SK-N-SH treated with all-trans-retinoic acid at 6 μM for 48 hours (cell line): ENCODE measurements at regions not wholly inside any gene's neighbourhood (a gene's known extent, or its start where the extent isn't known, plus 50 kb on each side); places are given as distances from the start of the nearest gene placed in this dataset.

Source experiments
- ATAC-seq: fragments of 200-7000 bp; cut with Tn5 transposase; 3 replicates; pipeline ENCODE4 v1.9.1; 2020; ENCODE audit warnings: mild to moderate bottlenecking, moderate library complexity
- ARNTL ChIP-seq: fragments of 450-650 bp; formaldehyde crosslinking; IDR thresholded peaks from 2 replicates; pipeline ENCODE4 v1.5.0; 2020; ENCODE audit warnings: low read depth, mild to moderate bottlenecking, moderate library complexity, borderline replicate concordance
- CSDC2 ChIP-seq: fragments of 250-450 bp; sonication (Bioruptor Pico); IDR thresholded peaks from 2 replicates; pipeline ENCODE4 v1.5.0; 2020; ENCODE audit warnings: mild to moderate bottlenecking, moderate library complexity
- ESRRG ChIP-seq: fragments of 250-450 bp; sonication (Bioruptor Pico); IDR thresholded peaks from 2 replicates; pipeline ENCODE4 v1.6.1; 2021; ENCODE audit warnings: mild to moderate bottlenecking
- GLIS3 ChIP-seq: fragments of 250-450 bp; sonication (Bioruptor Pico); IDR thresholded peaks from 2 replicates; pipeline ENCODE4 v1.5.0; 2020; ENCODE audit warnings: mild to moderate bottlenecking, moderate library complexity
- ISL1 ChIP-seq: fragments of 250-450 bp; sonication (Bioruptor Pico); IDR thresholded peaks from 2 replicates; pipeline ENCODE4 v2.1.2; 2022; ENCODE audit warnings: mild to moderate bottlenecking, moderate library complexity
- OSR1 ChIP-seq: fragments of 250-450 bp; sonication (Bioruptor Pico); IDR thresholded peaks from 2 replicates; pipeline ENCODE4 v1.8.0; 2022; ENCODE audit warnings: moderate library complexity, mild to moderate bottlenecking, inconsistent platforms
- PPARA ChIP-seq: fragments of 250-450 bp; sonication (Bioruptor Pico); IDR thresholded peaks from 2 replicates; pipeline ENCODE4 v1.5.0; 2020; ENCODE audit warnings: mild to moderate bottlenecking, borderline replicate concordance
- RARB ChIP-seq: fragments of 250-450 bp; sonication (Bioruptor Pico); IDR thresholded peaks from 2 replicates; pipeline ENCODE4 v1.8.0; 2021; ENCODE audit warnings: mild to moderate bottlenecking, moderate library complexity
- SNAI2 ChIP-seq: fragments of 250-450 bp; sonication (Bioruptor Pico); IDR thresholded peaks from 2 replicates; pipeline ENCODE4 v1.5.0; 2020; ENCODE audit warnings: mild to moderate bottlenecking, moderate library complexity
- TOX ChIP-seq: fragments of 250-450 bp; sonication (Bioruptor Pico); IDR thresholded peaks from 2 replicates; pipeline ENCODE4 v1.8.0; 2021; ENCODE audit warnings: mild to moderate bottlenecking, moderate library complexity, borderline replicate concordance
- ZFP3 ChIP-seq: fragments of 250-450 bp; sonication (Bioruptor Pico); IDR thresholded peaks from 2 replicates; pipeline ENCODE4 v1.5.0; 2020; ENCODE audit warnings: mild to moderate bottlenecking, moderate library complexity
- ZFP30 ChIP-seq: fragments of 450-650 bp; formaldehyde crosslinking; IDR thresholded peaks from 2 replicates; pipeline ENCODE4 v1.5.0; 2022; ENCODE audit warnings: mild to moderate bottlenecking, moderate library complexity
- ZNF565 ChIP-seq: fragments of 450-650 bp; formaldehyde crosslinking; conservative IDR thresholded peaks from 2 replicates; pipeline ENCODE4 v1.5.0; 2020; ENCODE audit warnings: low read depth, mild to moderate bottlenecking, moderate library complexity
- ZNF70 ChIP-seq: fragments of 450-650 bp; formaldehyde crosslinking; IDR thresholded peaks from 2 replicates; pipeline ENCODE4 v1.5.0; 2020; ENCODE audit warnings: mild to moderate bottlenecking, moderate library complexity
- ZNF8 ChIP-seq: fragments of 450-650 bp; formaldehyde crosslinking; IDR thresholded peaks from 2 replicates; pipeline ENCODE4 v1.5.0; 2020; ENCODE audit warnings: mild to moderate bottlenecking, moderate library complexity
- TF ChIP-seq, protein P1 (sequence below): fragments of 250-450 bp; sonication (Bioruptor Pico); IDR thresholded peaks from 2 replicates; pipeline ENCODE4 v1.5.1; 2021; ENCODE audit warnings: mild to moderate bottlenecking, moderate library complexity
- TF ChIP-seq, protein P2 (sequence below): fragments of 250-450 bp; sonication (Bioruptor Pico); IDR thresholded peaks from 2 replicates; pipeline ENCODE4 v1.8.0; 2020; ENCODE audit warnings: mild to moderate bottlenecking, moderate library complexity, borderline replicate concordance
- TF ChIP-seq, protein P3 (sequence below): fragments of 250-450 bp; sonication (Bioruptor Pico); IDR thresholded peaks from 2 replicates; pipeline ENCODE4 v1.5.1; 2020; ENCODE audit warnings: low read depth, mild to moderate bottlenecking, moderate library complexity
- TF ChIP-seq, protein P4 (sequence below): fragments of 250-450 bp; sonication (Bioruptor Pico); IDR thresholded peaks from 2 replicates; pipeline ENCODE4 v1.5.0; 2020; ENCODE audit warnings: mild to moderate bottlenecking, moderate library complexity
- TF ChIP-seq, protein P5 (sequence below): fragments of 250-450 bp; sonication (Bioruptor Pico); IDR thresholded peaks from 2 replicates; pipeline ENCODE4 v1.8.0; 2021; ENCODE audit warnings: low read depth, mild to moderate bottlenecking, moderate library complexity, borderline replicate concordance

DNA sequence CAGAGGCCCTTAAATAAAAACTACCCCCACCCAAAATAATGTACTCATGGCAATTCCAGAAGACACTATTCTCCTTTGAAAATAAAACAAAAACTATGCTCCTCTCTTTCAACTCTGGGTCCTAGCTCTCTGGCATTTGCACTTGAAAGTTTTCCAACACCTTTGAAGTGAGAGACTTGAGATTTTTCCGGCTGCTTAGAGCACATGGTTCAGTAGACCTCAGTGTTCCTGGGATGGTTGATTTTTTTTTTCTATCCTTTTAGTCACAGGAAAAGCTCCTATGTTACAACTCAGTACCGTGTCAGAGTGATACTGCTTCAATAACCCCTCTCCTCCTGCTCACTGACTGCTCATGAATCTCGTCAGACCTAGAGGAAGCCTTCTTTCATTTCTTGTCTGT is 118.3 kb upstream of the TUSC7 start:
- TF ChIP-seq RARB (CRISPR knock-in tag): no peak
- TF ChIP-seq ZFP3 (CRISPR knock-in tag): no peak
- TF ChIP-seq, protein P1, sequence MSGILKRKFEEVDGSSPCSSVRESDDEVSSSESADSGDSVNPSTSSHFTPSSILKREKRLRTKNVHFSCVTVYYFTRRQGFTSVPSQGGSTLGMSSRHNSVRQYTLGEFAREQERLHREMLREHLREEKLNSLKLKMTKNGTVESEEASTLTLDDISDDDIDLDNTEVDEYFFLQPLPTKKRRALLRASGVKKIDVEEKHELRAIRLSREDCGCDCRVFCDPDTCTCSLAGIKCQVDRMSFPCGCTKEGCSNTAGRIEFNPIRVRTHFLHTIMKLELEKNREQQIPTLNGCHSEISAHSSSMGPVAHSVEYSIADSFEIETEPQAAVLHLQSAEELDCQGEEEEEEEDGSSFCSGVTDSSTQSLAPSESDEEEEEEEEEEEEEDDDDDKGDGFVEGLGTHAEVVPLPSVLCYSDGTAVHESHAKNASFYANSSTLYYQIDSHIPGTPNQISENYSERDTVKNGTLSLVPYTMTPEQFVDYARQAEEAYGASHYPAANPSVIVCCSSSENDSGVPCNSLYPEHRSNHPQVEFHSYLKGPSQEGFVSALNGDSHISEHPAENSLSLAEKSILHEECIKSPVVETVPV (CRISPR knock-in tag): no peak
- TF ChIP-seq ZNF8 (CRISPR knock-in tag): no peak
- TF ChIP-seq CSDC2 (CRISPR knock-in tag): no peak
- TF ChIP-seq, protein P2, sequence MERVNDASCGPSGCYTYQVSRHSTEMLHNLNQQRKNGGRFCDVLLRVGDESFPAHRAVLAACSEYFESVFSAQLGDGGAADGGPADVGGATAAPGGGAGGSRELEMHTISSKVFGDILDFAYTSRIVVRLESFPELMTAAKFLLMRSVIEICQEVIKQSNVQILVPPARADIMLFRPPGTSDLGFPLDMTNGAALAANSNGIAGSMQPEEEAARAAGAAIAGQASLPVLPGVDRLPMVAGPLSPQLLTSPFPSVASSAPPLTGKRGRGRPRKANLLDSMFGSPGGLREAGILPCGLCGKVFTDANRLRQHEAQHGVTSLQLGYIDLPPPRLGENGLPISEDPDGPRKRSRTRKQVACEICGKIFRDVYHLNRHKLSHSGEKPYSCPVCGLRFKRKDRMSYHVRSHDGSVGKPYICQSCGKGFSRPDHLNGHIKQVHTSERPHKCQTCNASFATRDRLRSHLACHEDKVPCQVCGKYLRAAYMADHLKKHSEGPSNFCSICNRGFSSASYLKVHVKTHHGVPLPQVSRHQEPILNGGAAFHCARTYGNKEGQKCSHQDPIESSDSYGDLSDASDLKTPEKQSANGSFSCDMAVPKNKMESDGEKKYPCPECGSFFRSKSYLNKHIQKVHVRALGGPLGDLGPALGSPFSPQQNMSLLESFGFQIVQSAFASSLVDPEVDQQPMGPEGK (CRISPR knock-in tag): no peak
- no peak for TF ChIP-seq ESRRG (CRISPR knock-in tag)
- TF ChIP-seq ARNTL (CRISPR knock-in tag): no peak
- no peak for TF ChIP-seq GLIS3 (CRISPR knock-in tag)
- no peak for TF ChIP-seq ZNF70 (CRISPR knock-in tag)
- no peak for TF ChIP-seq OSR1 (CRISPR knock-in tag)
- no peak for TF ChIP-seq ISL1 (CRISPR knock-in tag)
- no peak for TF ChIP-seq PPARA (CRISPR knock-in tag)
- TF ChIP-seq, protein P3, sequence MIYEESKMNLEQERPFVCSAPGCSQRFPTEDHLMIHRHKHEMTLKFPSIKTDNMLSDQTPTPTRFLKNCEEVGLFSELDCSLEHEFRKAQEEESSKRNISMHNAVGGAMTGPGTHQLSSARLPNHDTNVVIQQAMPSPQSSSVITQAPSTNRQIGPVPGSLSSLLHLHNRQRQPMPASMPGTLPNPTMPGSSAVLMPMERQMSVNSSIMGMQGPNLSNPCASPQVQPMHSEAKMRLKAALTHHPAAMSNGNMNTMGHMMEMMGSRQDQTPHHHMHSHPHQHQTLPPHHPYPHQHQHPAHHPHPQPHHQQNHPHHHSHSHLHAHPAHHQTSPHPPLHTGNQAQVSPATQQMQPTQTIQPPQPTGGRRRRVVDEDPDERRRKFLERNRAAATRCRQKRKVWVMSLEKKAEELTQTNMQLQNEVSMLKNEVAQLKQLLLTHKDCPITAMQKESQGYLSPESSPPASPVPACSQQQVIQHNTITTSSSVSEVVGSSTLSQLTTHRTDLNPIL (CRISPR knock-in tag): no peak
- TF ChIP-seq SNAI2 (CRISPR knock-in tag): no peak
- no peak for ATAC-seq

DNA sequence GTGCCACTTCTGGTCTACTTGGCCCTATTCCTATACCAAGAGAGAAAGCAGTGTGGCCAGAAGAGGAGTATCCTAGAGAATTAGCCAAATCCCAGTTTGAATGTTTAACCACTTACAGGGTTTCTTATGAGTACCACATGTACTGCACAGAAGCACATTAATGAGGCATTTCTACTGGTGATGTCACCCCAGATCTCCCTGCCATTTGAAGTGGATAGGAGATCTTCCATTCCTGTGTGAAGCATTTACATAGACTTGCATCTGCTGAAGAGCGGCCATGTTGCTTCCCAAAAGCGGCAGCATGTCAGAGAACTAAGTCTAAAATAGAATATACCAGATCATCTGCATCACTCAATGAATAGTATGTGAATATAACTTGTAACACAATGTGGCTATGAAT is 108.4 kb upstream of the TUSC7 start:
- TF ChIP-seq, protein P1 (CRISPR knock-in tag): no peak
- TF ChIP-seq CSDC2 (CRISPR knock-in tag) (no peak), ESRRG (CRISPR knock-in tag) (no peak), ZFP3 (CRISPR knock-in tag) (no peak), ZNF565 (no peak), ARNTL (CRISPR knock-in tag) (no peak), ISL1 (CRISPR knock-in tag) (no peak), GLIS3 (CRISPR knock-in tag) (no peak), TOX (CRISPR knock-in tag) (no peak), ZFP30 (no peak), RARB (CRISPR knock-in tag) (no peak), SNAI2 (CRISPR knock-in tag) (no peak), OSR1 (CRISPR knock-in tag) (no peak)
- TF ChIP-seq, protein P4, sequence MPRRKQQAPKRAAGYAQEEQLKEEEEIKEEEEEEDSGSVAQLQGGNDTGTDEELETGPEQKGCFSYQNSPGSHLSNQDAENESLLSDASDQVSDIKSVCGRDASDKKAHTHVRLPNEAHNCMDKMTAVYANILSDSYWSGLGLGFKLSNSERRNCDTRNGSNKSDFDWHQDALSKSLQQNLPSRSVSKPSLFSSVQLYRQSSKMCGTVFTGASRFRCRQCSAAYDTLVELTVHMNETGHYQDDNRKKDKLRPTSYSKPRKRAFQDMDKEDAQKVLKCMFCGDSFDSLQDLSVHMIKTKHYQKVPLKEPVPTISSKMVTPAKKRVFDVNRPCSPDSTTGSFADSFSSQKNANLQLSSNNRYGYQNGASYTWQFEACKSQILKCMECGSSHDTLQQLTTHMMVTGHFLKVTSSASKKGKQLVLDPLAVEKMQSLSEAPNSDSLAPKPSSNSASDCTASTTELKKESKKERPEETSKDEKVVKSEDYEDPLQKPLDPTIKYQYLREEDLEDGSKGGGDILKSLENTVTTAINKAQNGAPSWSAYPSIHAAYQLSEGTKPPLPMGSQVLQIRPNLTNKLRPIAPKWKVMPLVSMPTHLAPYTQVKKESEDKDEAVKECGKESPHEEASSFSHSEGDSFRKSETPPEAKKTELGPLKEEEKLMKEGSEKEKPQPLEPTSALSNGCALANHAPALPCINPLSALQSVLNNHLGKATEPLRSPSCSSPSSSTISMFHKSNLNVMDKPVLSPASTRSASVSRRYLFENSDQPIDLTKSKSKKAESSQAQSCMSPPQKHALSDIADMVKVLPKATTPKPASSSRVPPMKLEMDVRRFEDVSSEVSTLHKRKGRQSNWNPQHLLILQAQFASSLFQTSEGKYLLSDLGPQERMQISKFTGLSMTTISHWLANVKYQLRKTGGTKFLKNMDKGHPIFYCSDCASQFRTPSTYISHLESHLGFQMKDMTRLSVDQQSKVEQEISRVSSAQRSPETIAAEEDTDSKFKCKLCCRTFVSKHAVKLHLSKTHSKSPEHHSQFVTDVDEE: no peak
- TF ChIP-seq, protein P2 (CRISPR knock-in tag): no peak
- TF ChIP-seq, protein P3 (CRISPR knock-in tag): no peak
- TF ChIP-seq, protein P5, sequence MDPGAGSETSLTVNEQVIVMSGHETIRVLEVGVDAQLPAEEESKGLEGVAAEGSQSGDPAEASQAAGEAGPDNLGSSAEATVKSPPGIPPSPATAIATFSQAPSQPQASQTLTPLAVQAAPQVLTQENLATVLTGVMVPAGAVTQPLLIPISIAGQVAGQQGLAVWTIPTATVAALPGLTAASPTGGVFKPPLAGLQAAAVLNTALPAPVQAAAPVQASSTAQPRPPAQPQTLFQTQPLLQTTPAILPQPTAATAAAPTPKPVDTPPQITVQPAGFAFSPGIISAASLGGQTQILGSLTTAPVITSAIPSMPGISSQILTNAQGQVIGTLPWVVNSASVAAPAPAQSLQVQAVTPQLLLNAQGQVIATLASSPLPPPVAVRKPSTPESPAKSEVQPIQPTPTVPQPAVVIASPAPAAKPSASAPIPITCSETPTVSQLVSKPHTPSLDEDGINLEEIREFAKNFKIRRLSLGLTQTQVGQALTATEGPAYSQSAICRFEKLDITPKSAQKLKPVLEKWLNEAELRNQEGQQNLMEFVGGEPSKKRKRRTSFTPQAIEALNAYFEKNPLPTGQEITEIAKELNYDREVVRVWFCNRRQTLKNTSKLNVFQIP: no peak
- no peak for ATAC-seq
